Activated naive CD8-positive, alpha-beta T cell treated with anti-CD3 and anti-CD28 coated beads, Interleukin-2, amount 50 U/mL, for 24 hours (primary cell): ENCODE measurements at regions not wholly inside any gene's neighbourhood (a gene's known extent, or its start where the extent isn't known, plus 50 kb on each side); places are given as distances from the start of the nearest gene placed in this dataset.
"Not testable (repeated sequence)": the region's sequence is repeated elsewhere in the genome, so short reads cannot be mapped to it uniquely, and the experiment has no call there.

Experiments used
- ATAC-seq: fragments of 150-1000 bp; cut with Tn5 transposase; one replicate; pipeline ENCODE4 v1.10.0; 2021
- DNase-seq: peaks from one replicate; pipeline ENCODE4 v3.0.0; 2021
- H3K27ac Mint-ChIP-seq: one replicate; pipeline ENCODE4 v1.8.0; 2021; ENCODE audit warnings: mild to moderate bottlenecking, mixed read lengths
- H3K27me3 Mint-ChIP-seq: one replicate; pipeline ENCODE4 v1.8.0; 2021; ENCODE audit warnings: mixed read lengths
- H3K36me3 Mint-ChIP-seq: one replicate; pipeline ENCODE4 v1.8.0; 2021; ENCODE audit warnings: low read depth, mixed read lengths
- H3K4me1 Mint-ChIP-seq: one replicate; pipeline ENCODE4 v1.8.0; 2021; ENCODE audit warnings: mixed read lengths
- H3K4me3 Mint-ChIP-seq: one replicate; pipeline ENCODE4 v1.8.0; 2021; ENCODE audit warnings: mild to moderate bottlenecking, moderate library complexity, mixed read lengths
- H3K9me3 Mint-ChIP-seq: one replicate; pipeline ENCODE4 v1.8.0; 2021; ENCODE audit warnings: mixed read lengths

- peaks cover 39% of the 10 kb centered on the region for H3K27me3 Mint-ChIP-seq
Observed at GRCh38 chr1:145553795-145554194, 54.0 kb upstream of the GPR89A start.

GRCh38 chr1:145545055-145545454 is 62.7 kb upstream of the GPR89A start:
- no peak for DNase-seq
- no peaks in the 10 kb centered on the region for H3K36me3 Mint-ChIP-seq
- H3K27ac Mint-ChIP-seq: no peak overlapping the region
- H3K4me1 Mint-ChIP-seq: no peaks in the 10 kb centered on the region
- ATAC-seq: no peak
- no peaks in the 10 kb centered on the region for H3K9me3 Mint-ChIP-seq
- no peak overlapping the region for H3K4me3 Mint-ChIP-seq
- peaks cover 23% of the 10 kb centered on the region for H3K27me3 Mint-ChIP-seq

More at GRCh38 chr1:145553795-145554194, 54.0 kb upstream of the GPR89A start:
- ATAC-seq, H3K9me3 Mint-ChIP-seq, H3K27ac Mint-ChIP-seq, H3K36me3 Mint-ChIP-seq, H3K4me1 Mint-ChIP-seq, DNase-seq, H3K4me3 Mint-ChIP-seq: not testable (repeated sequence)

GRCh38 chr1:145541685-145542084 is 66.1 kb upstream of the GPR89A start:
- H3K36me3 Mint-ChIP-seq, ATAC-seq: not testable (repeated sequence)

GRCh38 chr1:145541246-145541645 is 66.5 kb upstream of the GPR89A start:
- ATAC-seq, H3K4me3 Mint-ChIP-seq, DNase-seq, H3K27ac Mint-ChIP-seq, H3K9me3 Mint-ChIP-seq, H3K36me3 Mint-ChIP-seq, H3K4me1 Mint-ChIP-seq: not testable (repeated sequence)
- peaks cover 33% of the 10 kb centered on the region for H3K27me3 Mint-ChIP-seq

More at GRCh38 chr1:145541685-145542084, 66.1 kb upstream of the GPR89A start:
- not testable (repeated sequence) for H3K4me1 Mint-ChIP-seq, H3K4me3 Mint-ChIP-seq, H3K27ac Mint-ChIP-seq, H3K9me3 Mint-ChIP-seq, DNase-seq
- H3K27me3 Mint-ChIP-seq: peaks cover 33% of the 10 kb centered on the region

- H3K27me3 Mint-ChIP-seq: peaks cover 27% of the 10 kb centered on the region
- not testable (repeated sequence) for ATAC-seq, H3K27ac Mint-ChIP-seq, H3K36me3 Mint-ChIP-seq, H3K9me3 Mint-ChIP-seq, H3K4me3 Mint-ChIP-seq, H3K4me1 Mint-ChIP-seq, DNase-seq
Observed at GRCh38 chr1:145538118-145538882, 69.5 kb upstream of the GPR89A start.

GRCh38 chr1:145537003-145537402 is 70.8 kb upstream of the GPR89A start:
- H3K4me3 Mint-ChIP-seq, DNase-seq, H3K27ac Mint-ChIP-seq, H3K36me3 Mint-ChIP-seq, H3K9me3 Mint-ChIP-seq, H3K4me1 Mint-ChIP-seq, ATAC-seq: not testable (repeated sequence)
- peaks cover 20% of the 10 kb centered on the region for H3K27me3 Mint-ChIP-seq

- H3K4me1 Mint-ChIP-seq, H3K4me3 Mint-ChIP-seq, H3K36me3 Mint-ChIP-seq, DNase-seq, H3K27ac Mint-ChIP-seq, H3K9me3 Mint-ChIP-seq, ATAC-seq: not testable (repeated sequence)
- H3K27me3 Mint-ChIP-seq: peaks cover 17% of the 10 kb centered on the region
Observed at GRCh38 chr1:145535461-145535860, 72.3 kb upstream of the GPR89A start.

GRCh38 chr1:145528068-145528564 is 79.7 kb upstream of the GPR89A start:
- H3K36me3 Mint-ChIP-seq, H3K4me1 Mint-ChIP-seq, ATAC-seq, DNase-seq, H3K27ac Mint-ChIP-seq, H3K4me3 Mint-ChIP-seq, H3K9me3 Mint-ChIP-seq, H3K27me3 Mint-ChIP-seq: not testable (repeated sequence)

GRCh38 chr1:145520159-145520558 is 87.6 kb upstream of the GPR89A start:
- not testable (repeated sequence) for H3K9me3 Mint-ChIP-seq, H3K4me3 Mint-ChIP-seq, H3K4me1 Mint-ChIP-seq, H3K27ac Mint-ChIP-seq, H3K36me3 Mint-ChIP-seq, DNase-seq, ATAC-seq
- H3K27me3 Mint-ChIP-seq: peaks cover 23% of the 10 kb centered on the region

GRCh38 chr1:145519302-145519701 is 88.5 kb upstream of the GPR89A start:
- H3K27ac Mint-ChIP-seq, H3K4me3 Mint-ChIP-seq, ATAC-seq, H3K9me3 Mint-ChIP-seq, DNase-seq, H3K4me1 Mint-ChIP-seq, H3K36me3 Mint-ChIP-seq: not testable (repeated sequence)
- H3K27me3 Mint-ChIP-seq: peaks cover 20% of the 10 kb centered on the region

GRCh38 chr1:145513017-145513416 is 87.6 kb upstream of the NBPF20 start:
- H3K4me1 Mint-ChIP-seq, H3K4me3 Mint-ChIP-seq, DNase-seq, H3K36me3 Mint-ChIP-seq, H3K27ac Mint-ChIP-seq, H3K27me3 Mint-ChIP-seq, ATAC-seq, H3K9me3 Mint-ChIP-seq: not testable (repeated sequence)

GRCh38 chr1:145508053-145508452 is 82.7 kb upstream of the NBPF20 start:
- H3K4me1 Mint-ChIP-seq, DNase-seq, ATAC-seq, H3K4me3 Mint-ChIP-seq, H3K36me3 Mint-ChIP-seq, H3K27ac Mint-ChIP-seq, H3K9me3 Mint-ChIP-seq, H3K27me3 Mint-ChIP-seq: not testable (repeated sequence)

GRCh38 chr1:145505663-145506647 is 80.6 kb upstream of the NBPF20 start:
- not testable (repeated sequence) for DNase-seq, H3K27ac Mint-ChIP-seq, H3K27me3 Mint-ChIP-seq, H3K4me1 Mint-ChIP-seq, H3K36me3 Mint-ChIP-seq, H3K4me3 Mint-ChIP-seq, ATAC-seq, H3K9me3 Mint-ChIP-seq

- not testable (repeated sequence) for H3K36me3 Mint-ChIP-seq, DNase-seq, H3K9me3 Mint-ChIP-seq, H3K27me3 Mint-ChIP-seq, H3K27ac Mint-ChIP-seq, H3K4me3 Mint-ChIP-seq, H3K4me1 Mint-ChIP-seq
- ATAC-seq: peak; percentile 45
Observed at GRCh38 chr1:145504834-145505413, 79.5 kb upstream of the NBPF20 start.
